Liver (tissue), 8 donors: ENCODE measurements at regions not wholly inside any gene's neighbourhood (a gene's known extent, or its start where the extent isn't known, plus 50 kb on each side); places are given as distances from the start of the nearest gene placed in this dataset.

ENCODE experiments used
- DNase-seq: peaks from one replicate; pipeline ENCODE4 v3.0.0-alpha.2; 2017; ENCODE audit warnings: low spot score
- H3K27ac ChIP-seq, 2 donors: one replicate each; pipeline ENCODE4 v1.7.0; 2013; ENCODE audit warnings: inconsistent platforms in 2 of 2, low read length in 2 of 2, control low read depth in 1 of 2, low read depth in 1 of 2, mild to moderate bottlenecking in 1 of 2
- H3K27me3 ChIP-seq, 4 donors: one replicate each; pipeline versions ENCODE4 v1.6.1 to v1.7.0; 2013; ENCODE audit warnings: low read length in 3 of 4, inconsistent platforms in 1 of 4, mild to moderate bottlenecking in 1 of 4, moderate library complexity in 1 of 4; ENCODE audit not compliant: control insufficient read depth in 4 of 4, insufficient read depth in 4 of 4
- H3K36me3 ChIP-seq, 4 donors: one replicate each; pipeline versions ENCODE4 v1.6.1 to v1.7.0; 2013; ENCODE audit warnings: low read length in 3 of 4, mild to moderate bottlenecking in 3 of 4, low read depth in 1 of 4, moderate library complexity in 1 of 4; ENCODE audit not compliant: control insufficient read depth in 4 of 4, insufficient read depth in 3 of 4
- H3K4me1 ChIP-seq, 4 donors: one replicate each; pipeline versions ENCODE4 v1.6.1 to v1.7.0; 2013; ENCODE audit warnings: low read length in 3 of 4, mild to moderate bottlenecking in 3 of 4, moderate library complexity in 1 of 4; ENCODE audit not compliant: control insufficient read depth in 4 of 4, insufficient read depth in 4 of 4
- H3K4me3 ChIP-seq, 3 donors: one replicate each; pipeline versions ENCODE4 v1.6.1 to v1.7.0; 2013; ENCODE audit warnings: low read length in 3 of 3, control low read depth in 1 of 3, low read depth in 1 of 3, mild to moderate bottlenecking in 1 of 3
- H3K9ac ChIP-seq, 2 donors: one replicate each; pipeline ENCODE4 v1.7.0; 2013; ENCODE audit warnings: low read length in 2 of 2, mild to moderate bottlenecking in 2 of 2, moderate library complexity in 2 of 2, control low read depth in 1 of 2, low read depth in 1 of 2
- H3K9me3 ChIP-seq, 4 donors: one replicate each; pipeline versions ENCODE4 v1.6.1 to v1.7.0; 2013; ENCODE audit warnings: low read length in 3 of 4; ENCODE audit not compliant: control insufficient read depth in 4 of 4
- CTCF ChIP-seq: fragments of 150-350 bp; IDR thresholded peaks from 2 replicates; pipeline ENCODE4 v1.5.1; 2017; ENCODE audit warnings: improper control_type of control experiment, low read depth, low read length; ENCODE audit not compliant: missing input control
- EGR1 ChIP-seq, 2 donors: IDR thresholded peaks; 2 replicates each; pipeline ENCODE4 v1.6.1; 2016 to 2018; ENCODE audit warnings: antibody characterized with exemption in 2 of 2, low read depth in 2 of 2
- FOXA2 ChIP-seq: IDR thresholded peaks from 2 replicates; pipeline ENCODE4 v1.6.1; 2016; ENCODE audit warnings: antibody characterized with exemption
- GABPA ChIP-seq, 2 donors: IDR thresholded peaks in 1 of 2; conservative IDR thresholded peaks in 1 of 2; 2 replicates each; pipeline ENCODE4 v1.6.1; 2016; ENCODE audit warnings: antibody characterized with exemption in 2 of 2, mild to moderate bottlenecking in 1 of 2, moderate library complexity in 1 of 2
- HNF4A ChIP-seq, 2 donors: conservative IDR thresholded peaks; 2 replicates each; pipeline ENCODE4 v1.6.1; 2016; ENCODE audit warnings: antibody characterized with exemption in 2 of 2, mild to moderate bottlenecking in 2 of 2
- HNF4G ChIP-seq: IDR thresholded peaks from 2 replicates; pipeline ENCODE4 v1.6.1; 2016; ENCODE audit warnings: antibody characterized with exemption
- JUND ChIP-seq, 2 donors: IDR thresholded peaks; 2 replicates each; pipeline ENCODE4 v1.6.1; 2016; ENCODE audit warnings: antibody characterized with exemption in 2 of 2
- RXRA ChIP-seq, 2 donors: IDR thresholded peaks; 2 replicates each; pipeline ENCODE4 v1.6.1; 2017 to 2018; ENCODE audit warnings: antibody characterized with exemption in 2 of 2, mild to moderate bottlenecking in 1 of 2
- SP1 ChIP-seq: IDR thresholded peaks from 2 replicates; pipeline ENCODE4 v1.6.1; 2018; ENCODE audit warnings: antibody characterized with exemption, mild to moderate bottlenecking
- TAF1 ChIP-seq: conservative IDR thresholded peaks from 2 replicates; pipeline ENCODE4 v1.6.1; 2016; ENCODE audit warnings: antibody characterized with exemption, mild to moderate bottlenecking
- WGBS: extraction: QIAGEN DNeasy Blood & Tissue Kit; methylation state at CpG from one replicate; pipeline ENCODE4 v1.1.7; 2013; 5-methylcytosine and 5-hydroxymethylcytosine counted together
- TF ChIP-seq, protein P1 (sequence below): IDR thresholded peaks from 2 replicates; pipeline ENCODE4 v1.6.1; 2016; ENCODE audit warnings: antibody characterized with exemption
- TF ChIP-seq, protein P2 (sequence below): IDR thresholded peaks from 2 replicates; pipeline ENCODE4 v1.6.1; 2016; ENCODE audit warnings: antibody characterized with exemption, mild to moderate bottlenecking
- TF ChIP-seq, protein P3 (sequence below): IDR thresholded peaks from 2 replicates; pipeline ENCODE4 v1.6.1; 2016; ENCODE audit warnings: antibody characterized with exemption
- donor health status: healthy.
- donor health status: healthy.
- donor health status: healthy.
- donor health status: healthy.
- donor health status: healthy.

DNA sequence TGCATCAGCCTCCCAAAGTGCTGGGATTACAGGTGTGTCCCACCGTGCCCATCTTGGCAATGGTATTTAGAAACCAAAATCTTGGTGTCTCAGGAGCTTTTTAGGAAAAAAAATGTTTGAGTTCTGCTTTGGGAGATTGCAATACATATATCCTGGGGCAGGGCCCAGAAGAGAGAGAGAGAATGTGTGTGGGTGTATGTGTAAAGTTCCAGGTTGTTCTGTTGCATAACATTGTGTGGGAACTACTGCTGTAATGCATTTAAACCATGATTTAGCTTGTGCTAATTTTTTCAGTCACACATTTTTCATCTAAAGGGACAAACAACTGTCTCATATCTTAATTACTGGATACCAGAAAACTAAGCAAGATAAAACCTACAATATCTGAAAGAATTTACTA lies 70.8 kb upstream of the NABP1 start:
- TF ChIP-seq, protein P1, sequence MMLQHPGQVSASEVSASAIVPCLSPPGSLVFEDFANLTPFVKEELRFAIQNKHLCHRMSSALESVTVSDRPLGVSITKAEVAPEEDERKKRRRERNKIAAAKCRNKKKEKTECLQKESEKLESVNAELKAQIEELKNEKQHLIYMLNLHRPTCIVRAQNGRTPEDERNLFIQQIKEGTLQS = no peak
- peak; percentile 43 to 86 for TF ChIP-seq EGR1 (IDR thresholded peaks at IDR 0.05; ENCODE audit: low read depth in 2 of 2)
- DNase-seq = no peak
- Histone ChIP-seq H3K4me1 (no peaks in the 10 kb centered on the region), H3K27me3 (no peaks in the 10 kb centered on the region), H3K4me3 (no peak overlapping the region), H3K36me3 (peaks cover 0 to 2% (median 0%) of the 10 kb centered on the region in 4 donors), H3K9me3 (no peaks in the 10 kb centered on the region), H3K27ac (no peak overlapping the region), H3K9ac (no peak overlapping the region)
- 82% methylated on average over 1 of the region's 1 CpG for WGBS

DNA sequence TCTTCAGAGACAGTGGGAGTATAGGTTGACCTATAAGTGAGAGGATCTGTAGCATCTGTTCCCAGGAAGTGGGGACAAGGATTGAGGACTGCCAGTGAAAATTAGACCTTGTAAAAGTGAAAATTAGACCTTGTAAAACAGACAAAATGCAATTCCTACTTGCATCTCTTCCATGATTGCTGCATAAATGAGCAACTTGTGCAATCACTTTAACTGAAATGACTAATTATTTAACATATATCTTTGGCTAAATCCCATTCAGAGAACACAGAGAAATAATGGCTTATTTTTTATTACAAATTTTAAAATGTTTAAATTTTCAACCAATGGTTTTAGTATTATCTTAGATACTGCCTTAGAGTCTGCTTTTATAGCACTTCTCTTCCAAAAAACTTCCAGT lies 67.2 kb upstream of the NABP1 start:
- Histone ChIP-seq H3K9me3 (no peaks in the 10 kb centered on the region), H3K9ac (no peak overlapping the region), H3K4me1 (no peaks in the 10 kb centered on the region), H3K27me3 (no peaks in the 10 kb centered on the region), H3K36me3 (peaks cover 0 to 2% (median 0%) of the 10 kb centered on the region in 4 donors), H3K27ac (no peak overlapping the region), H3K4me3 (no peak overlapping the region)
- TF ChIP-seq CTCF = no peak
- no peak for TF ChIP-seq HNF4G
- TF ChIP-seq, protein P1 = no peak
- TF ChIP-seq HNF4A (conservative IDR thresholded peaks at IDR 0.05) = no peak
- TF ChIP-seq JUND (IDR thresholded peaks at IDR 0.05) = no peak
- no peak for TF ChIP-seq SP1
- TF ChIP-seq TAF1 = no peak
- TF ChIP-seq, protein P2, sequence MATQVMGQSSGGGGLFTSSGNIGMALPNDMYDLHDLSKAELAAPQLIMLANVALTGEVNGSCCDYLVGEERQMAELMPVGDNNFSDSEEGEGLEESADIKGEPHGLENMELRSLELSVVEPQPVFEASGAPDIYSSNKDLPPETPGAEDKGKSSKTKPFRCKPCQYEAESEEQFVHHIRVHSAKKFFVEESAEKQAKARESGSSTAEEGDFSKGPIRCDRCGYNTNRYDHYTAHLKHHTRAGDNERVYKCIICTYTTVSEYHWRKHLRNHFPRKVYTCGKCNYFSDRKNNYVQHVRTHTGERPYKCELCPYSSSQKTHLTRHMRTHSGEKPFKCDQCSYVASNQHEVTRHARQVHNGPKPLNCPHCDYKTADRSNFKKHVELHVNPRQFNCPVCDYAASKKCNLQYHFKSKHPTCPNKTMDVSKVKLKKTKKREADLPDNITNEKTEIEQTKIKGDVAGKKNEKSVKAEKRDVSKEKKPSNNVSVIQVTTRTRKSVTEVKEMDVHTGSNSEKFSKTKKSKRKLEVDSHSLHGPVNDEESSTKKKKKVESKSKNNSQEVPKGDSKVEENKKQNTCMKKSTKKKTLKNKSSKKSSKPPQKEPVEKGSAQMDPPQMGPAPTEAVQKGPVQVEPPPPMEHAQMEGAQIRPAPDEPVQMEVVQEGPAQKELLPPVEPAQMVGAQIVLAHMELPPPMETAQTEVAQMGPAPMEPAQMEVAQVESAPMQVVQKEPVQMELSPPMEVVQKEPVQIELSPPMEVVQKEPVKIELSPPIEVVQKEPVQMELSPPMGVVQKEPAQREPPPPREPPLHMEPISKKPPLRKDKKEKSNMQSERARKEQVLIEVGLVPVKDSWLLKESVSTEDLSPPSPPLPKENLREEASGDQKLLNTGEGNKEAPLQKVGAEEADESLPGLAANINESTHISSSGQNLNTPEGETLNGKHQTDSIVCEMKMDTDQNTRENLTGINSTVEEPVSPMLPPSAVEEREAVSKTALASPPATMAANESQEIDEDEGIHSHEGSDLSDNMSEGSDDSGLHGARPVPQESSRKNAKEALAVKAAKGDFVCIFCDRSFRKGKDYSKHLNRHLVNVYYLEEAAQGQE = no peak
- no peak for TF ChIP-seq GABPA (IDR thresholded peaks at IDR 0.05 in 1 of 2, conservative IDR thresholded peaks at IDR 0.05 in 1 of 2)
- TF ChIP-seq, protein P3, sequence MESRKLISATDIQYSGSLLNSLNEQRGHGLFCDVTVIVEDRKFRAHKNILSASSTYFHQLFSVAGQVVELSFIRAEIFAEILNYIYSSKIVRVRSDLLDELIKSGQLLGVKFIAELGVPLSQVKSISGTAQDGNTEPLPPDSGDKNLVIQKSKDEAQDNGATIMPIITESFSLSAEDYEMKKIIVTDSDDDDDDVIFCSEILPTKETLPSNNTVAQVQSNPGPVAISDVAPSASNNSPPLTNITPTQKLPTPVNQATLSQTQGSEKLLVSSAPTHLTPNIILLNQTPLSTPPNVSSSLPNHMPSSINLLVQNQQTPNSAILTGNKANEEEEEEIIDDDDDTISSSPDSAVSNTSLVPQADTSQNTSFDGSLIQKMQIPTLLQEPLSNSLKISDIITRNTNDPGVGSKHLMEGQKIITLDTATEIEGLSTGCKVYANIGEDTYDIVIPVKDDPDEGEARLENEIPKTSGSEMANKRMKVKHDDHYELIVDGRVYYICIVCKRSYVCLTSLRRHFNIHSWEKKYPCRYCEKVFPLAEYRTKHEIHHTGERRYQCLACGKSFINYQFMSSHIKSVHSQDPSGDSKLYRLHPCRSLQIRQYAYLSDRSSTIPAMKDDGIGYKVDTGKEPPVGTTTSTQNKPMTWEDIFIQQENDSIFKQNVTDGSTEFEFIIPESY = no peak
- no peak for TF ChIP-seq RXRA (IDR thresholded peaks at IDR 0.05)
- TF ChIP-seq FOXA2 = no peak
- DNase-seq = no peak
